ENCODE measurements at regions not wholly inside any gene's neighbourhood (a gene's known extent, or its start where the extent isn't known, plus 50 kb on each side); places are given as distances from the start of the nearest gene placed in this dataset.

DNA sequence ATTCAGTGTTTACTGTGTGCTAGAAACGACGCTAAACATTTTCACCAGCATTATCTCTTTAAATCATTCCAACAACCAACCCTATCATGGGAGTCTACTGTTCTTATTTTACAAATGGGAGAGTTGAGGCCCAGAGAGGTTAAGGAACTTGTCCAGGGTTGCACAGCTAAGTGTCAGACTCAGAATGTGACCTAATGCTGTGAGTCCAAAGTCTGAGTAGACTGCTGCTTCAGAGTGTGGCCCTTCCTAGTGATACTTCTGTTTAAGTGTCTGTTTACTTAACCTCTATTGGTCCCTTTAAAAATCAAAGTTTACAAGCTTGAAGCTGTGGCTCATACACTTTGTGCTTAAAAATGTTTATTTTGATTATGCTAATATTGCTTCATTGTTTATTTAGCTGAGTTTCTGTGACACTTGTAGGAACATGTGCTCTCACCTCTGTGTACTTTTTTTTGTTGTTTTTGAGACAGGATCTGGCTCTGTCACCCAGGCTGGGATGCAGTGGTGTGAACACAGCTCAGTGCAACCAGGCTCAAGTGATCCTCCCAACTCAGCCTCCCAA lies 84.4 kb upstream of the SYPL1 start:
- H3K4me3 ChIP-seq (ENCODE audit: low read depth, low read length): no peak overlapping the region
- H3K9ac ChIP-seq (ENCODE audit: low read length): no peak overlapping the region
- H3K27ac ChIP-seq (ENCODE audit: low read depth, low read length): no peak overlapping the region
- H4K91ac ChIP-seq (ENCODE audit: low read depth, low read length): no peak overlapping the region
- no CpG with 5 or more reads among the region's 2 CpGs for WGBS (ENCODE audit: extremely low coverage, insufficient coverage, insufficient read length)
- no peaks in the 10 kb centered on the region for H3K4me1 ChIP-seq (ENCODE audit: control insufficient read depth in 1 of 2, insufficient read depth in 2 of 2, low read length in 2 of 2)
- H3K4me2 ChIP-seq (ENCODE audit: low read length): no peak overlapping the region
- H3K79me1 ChIP-seq (ENCODE audit: low read length): no peaks in the 10 kb centered on the region
- H3K27me3 ChIP-seq (ENCODE audit: insufficient read depth, low read length): no peaks in the 10 kb centered on the region
- H2BK12ac ChIP-seq (ENCODE audit: low read length): no peak overlapping the region
- H3K79me2 ChIP-seq (ENCODE audit: control insufficient read depth, insufficient read depth, low read length, poor library complexity): no peaks in the 10 kb centered on the region
- no peak overlapping the region for H2AK5ac ChIP-seq (ENCODE audit: low read length)
- no peak overlapping the region for H3K14ac ChIP-seq (ENCODE audit: low read length)
- no peak overlapping the region for H2BK5ac ChIP-seq (ENCODE audit: low read depth, low read length, poor library complexity)
- H3K36me3 ChIP-seq (ENCODE audit: control insufficient read depth in 1 of 2, insufficient read depth in 2 of 2, low read length in 2 of 2): no peaks in the 10 kb centered on the region
- no peak overlapping the region for H4K8ac ChIP-seq (ENCODE audit: low read depth, low read length)
- no peak overlapping the region for H3K4ac ChIP-seq (ENCODE audit: low read depth, low read length)
- no peak overlapping the region for H3K23ac ChIP-seq (ENCODE audit: low read length)
- no peak overlapping the region for H2AFZ ChIP-seq (ENCODE audit: insufficient read depth, low read length, poor library complexity)
- no peak overlapping the region for H3K18ac ChIP-seq (ENCODE audit: low read length)
- H2BK120ac ChIP-seq (ENCODE audit: insufficient read depth, low read length, poor library complexity): no peak overlapping the region
- no peak for DNase-seq
- H3K9me3 ChIP-seq (ENCODE audit: insufficient read depth, low read depth, low read length): peaks cover 2% of the 10 kb centered on the region
- no peak overlapping the region for H4K12ac ChIP-seq (ENCODE audit: low read depth, low read length)

DNA sequence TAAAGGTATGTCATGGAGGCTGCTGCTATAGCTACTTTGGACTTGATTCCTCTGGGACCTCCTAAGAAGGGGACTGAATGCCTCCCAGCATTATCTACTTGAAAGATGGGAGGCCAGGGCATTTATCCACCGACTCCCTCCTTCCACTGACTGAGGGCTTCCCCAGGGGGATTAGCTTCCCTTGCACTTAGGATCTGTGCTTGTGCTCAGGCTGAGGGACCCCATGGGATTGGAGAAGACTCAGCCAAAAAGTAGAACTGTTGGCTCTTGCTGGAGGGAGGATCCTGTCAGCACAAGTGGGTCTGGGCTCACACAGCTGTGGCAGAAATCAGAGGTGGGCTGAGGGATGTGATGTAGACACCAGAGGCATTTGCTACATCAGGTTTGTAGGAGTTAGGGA lies 81.5 kb upstream of the SYPL1 start:
- Histone ChIP-seq H3K4me2 (ENCODE audit: low read length) (no peak overlapping the region), H2AFZ (ENCODE audit: insufficient read depth, low read length, poor library complexity) (no peak overlapping the region), H3K27me3 (ENCODE audit: insufficient read depth, low read length) (no peaks in the 10 kb centered on the region), H3K23ac (ENCODE audit: low read length) (no peak overlapping the region), H4K91ac (ENCODE audit: low read depth, low read length) (no peak overlapping the region), H3K36me3 (ENCODE audit: control insufficient read depth in 1 of 2, insufficient read depth in 2 of 2, low read length in 2 of 2) (no peaks in the 10 kb centered on the region), H4K8ac (ENCODE audit: low read depth, low read length) (no peak overlapping the region), H3K4ac (ENCODE audit: low read depth, low read length) (no peak overlapping the region), H3K27ac (ENCODE audit: low read depth, low read length) (no peak overlapping the region), H2BK12ac (ENCODE audit: low read length) (no peak overlapping the region), H3K4me3 (ENCODE audit: low read depth, low read length) (no peak overlapping the region), H3K9ac (ENCODE audit: low read length) (no peak overlapping the region), H2AK5ac (ENCODE audit: low read length) (no peak overlapping the region), H3K79me1 (ENCODE audit: low read length) (no peaks in the 10 kb centered on the region), H2BK5ac (ENCODE audit: low read depth, low read length, poor library complexity) (no peak overlapping the region), H3K14ac (ENCODE audit: low read length) (no peak overlapping the region), H3K18ac (ENCODE audit: low read length) (no peak overlapping the region), H4K12ac (ENCODE audit: low read depth, low read length) (no peak overlapping the region), H3K4me1 (ENCODE audit: control insufficient read depth in 1 of 2, insufficient read depth in 2 of 2, low read length in 2 of 2) (no peaks in the 10 kb centered on the region), H3K79me2 (ENCODE audit: control insufficient read depth, insufficient read depth, low read length, poor library complexity) (no peaks in the 10 kb centered on the region), H3K9me3 (ENCODE audit: insufficient read depth, low read depth, low read length) (peaks cover 2% of the 10 kb centered on the region), H2BK120ac (ENCODE audit: insufficient read depth, low read length, poor library complexity) (no peak overlapping the region)
- WGBS (ENCODE audit: extremely low coverage, insufficient coverage, insufficient read length): no CpG with 5 or more reads among the region's 1 CpG
- DNase-seq: no peak

DNA sequence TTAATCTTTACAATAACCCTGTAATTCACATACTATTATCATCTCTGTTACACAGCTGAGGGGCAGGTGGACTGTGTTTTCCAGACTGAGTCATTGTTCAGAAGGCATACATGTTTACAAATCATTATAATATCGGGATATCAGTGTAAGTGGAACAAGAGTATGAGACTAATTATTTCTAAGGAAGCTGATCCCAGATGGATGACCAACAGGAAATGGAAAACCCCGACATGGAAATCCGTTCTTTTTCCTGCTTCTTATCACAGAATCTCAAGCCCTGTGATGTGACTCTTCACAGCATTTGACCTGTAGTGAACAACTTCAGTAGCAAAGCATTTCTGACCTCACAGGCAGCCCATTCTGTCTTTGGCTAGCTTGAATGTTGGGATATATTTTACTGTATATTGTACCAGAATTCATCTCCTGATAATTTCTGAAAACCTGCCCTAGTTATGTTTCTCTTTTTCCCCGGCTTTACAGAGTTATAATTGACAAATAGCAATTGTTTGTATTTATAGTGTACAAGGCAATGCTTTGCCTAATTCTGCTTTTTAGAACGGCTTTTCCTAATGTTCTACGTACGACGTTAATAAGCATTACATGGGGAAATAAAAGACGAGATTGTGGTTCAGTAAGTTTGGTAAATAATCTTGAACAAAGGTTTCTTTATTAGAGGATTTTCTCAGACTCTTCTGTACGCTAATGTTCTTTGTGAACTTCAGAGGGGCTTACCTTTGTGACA lies 78.6 kb upstream of the SYPL1 start:
- Histone ChIP-seq H3K18ac (ENCODE audit: low read length) (no peak overlapping the region), H3K27ac (ENCODE audit: low read depth, low read length) (no peak overlapping the region), H3K79me2 (ENCODE audit: control insufficient read depth, insufficient read depth, low read length, poor library complexity) (no peaks in the 10 kb centered on the region), H2BK120ac (ENCODE audit: insufficient read depth, low read length, poor library complexity) (no peak overlapping the region), H3K14ac (ENCODE audit: low read length) (no peak overlapping the region), H3K4ac (ENCODE audit: low read depth, low read length) (no peak overlapping the region), H3K36me3 (ENCODE audit: control insufficient read depth in 1 of 2, insufficient read depth in 2 of 2, low read length in 2 of 2) (no peaks in the 10 kb centered on the region), H3K27me3 (ENCODE audit: insufficient read depth, low read length) (no peaks in the 10 kb centered on the region), H3K9ac (ENCODE audit: low read length) (no peak overlapping the region), H4K8ac (ENCODE audit: low read depth, low read length) (no peak overlapping the region), H2BK5ac (ENCODE audit: low read depth, low read length, poor library complexity) (no peak overlapping the region), H4K12ac (ENCODE audit: low read depth, low read length) (no peak overlapping the region), H3K9me3 (ENCODE audit: insufficient read depth, low read depth, low read length) (peaks cover 4% of the 10 kb centered on the region), H2BK12ac (ENCODE audit: low read length) (no peak overlapping the region), H4K91ac (ENCODE audit: low read depth, low read length) (no peak overlapping the region), H2AK5ac (ENCODE audit: low read length) (no peak overlapping the region), H2AFZ (ENCODE audit: insufficient read depth, low read length, poor library complexity) (no peak overlapping the region), H3K79me1 (ENCODE audit: low read length) (no peaks in the 10 kb centered on the region), H3K4me1 (ENCODE audit: control insufficient read depth in 1 of 2, insufficient read depth in 2 of 2, low read length in 2 of 2) (no peaks in the 10 kb centered on the region), H3K4me2 (ENCODE audit: low read length) (no peak overlapping the region), H3K23ac (ENCODE audit: low read length) (no peak overlapping the region), H3K4me3 (ENCODE audit: low read depth, low read length) (no peak overlapping the region)
- no peak for DNase-seq
- no CpG with 5 or more reads among the region's 10 CpGs for WGBS (ENCODE audit: extremely low coverage, insufficient coverage, insufficient read length)

DNA sequence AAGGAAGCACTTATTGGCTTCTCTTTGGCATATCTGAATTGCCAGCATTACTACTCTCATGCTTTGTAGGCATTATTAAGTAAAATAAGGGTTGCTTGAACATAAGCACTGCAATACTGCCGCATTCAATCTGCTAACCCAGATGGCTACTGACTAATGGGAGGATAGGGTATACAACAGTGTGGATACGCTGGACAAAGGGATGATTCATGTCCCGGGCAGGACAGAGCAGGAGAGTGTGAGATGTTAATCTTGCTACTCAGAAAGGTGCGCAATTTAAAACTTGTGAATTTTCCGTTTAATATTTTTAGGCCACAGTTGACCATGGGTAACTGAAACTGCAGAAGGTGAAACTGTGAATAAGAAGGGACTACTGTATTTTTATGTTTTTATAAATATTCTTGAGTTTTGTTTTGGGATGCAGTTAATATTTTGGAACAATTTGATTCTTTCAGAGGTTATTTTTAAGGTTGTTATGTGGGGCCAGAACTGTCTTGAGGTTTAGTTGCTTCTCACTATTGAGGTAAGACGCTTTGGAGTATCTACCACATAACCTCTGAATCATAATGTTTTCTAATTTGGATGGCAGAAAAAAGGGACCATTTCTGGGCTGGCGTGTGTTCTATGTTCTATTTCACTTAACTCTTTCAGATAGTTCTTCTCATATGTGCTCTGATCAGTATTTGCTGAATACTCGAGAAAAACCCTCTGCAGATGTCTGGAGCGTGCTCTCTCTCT lies 75.7 kb upstream of the SYPL1 start:
- Histone ChIP-seq H3K4me1 (ENCODE audit: control insufficient read depth in 1 of 2, insufficient read depth in 2 of 2, low read length in 2 of 2) (no peaks in the 10 kb centered on the region), H4K12ac (ENCODE audit: low read depth, low read length) (no peak overlapping the region), H3K23ac (ENCODE audit: low read length) (no peak overlapping the region), H2BK120ac (ENCODE audit: insufficient read depth, low read length, poor library complexity) (no peak overlapping the region), H3K4me2 (ENCODE audit: low read length) (no peak overlapping the region), H2AK5ac (ENCODE audit: low read length) (no peak overlapping the region), H2BK12ac (ENCODE audit: low read length) (no peak overlapping the region), H3K79me2 (ENCODE audit: control insufficient read depth, insufficient read depth, low read length, poor library complexity) (no peaks in the 10 kb centered on the region), H3K9me3 (ENCODE audit: insufficient read depth, low read depth, low read length) (peaks cover 4% of the 10 kb centered on the region), H3K9ac (ENCODE audit: low read length) (no peak overlapping the region), H4K91ac (ENCODE audit: low read depth, low read length) (no peak overlapping the region), H2BK5ac (ENCODE audit: low read depth, low read length, poor library complexity) (no peak overlapping the region), H3K27me3 (ENCODE audit: insufficient read depth, low read length) (no peaks in the 10 kb centered on the region), H3K4me3 (ENCODE audit: low read depth, low read length) (no peak overlapping the region), H3K18ac (ENCODE audit: low read length) (no peak overlapping the region), H3K36me3 (ENCODE audit: control insufficient read depth in 1 of 2, insufficient read depth in 2 of 2, low read length in 2 of 2) (no peaks in the 10 kb centered on the region), H4K8ac (ENCODE audit: low read depth, low read length) (no peak overlapping the region), H2AFZ (ENCODE audit: insufficient read depth, low read length, poor library complexity) (no peak overlapping the region), H3K14ac (ENCODE audit: low read length) (no peak overlapping the region), H3K27ac (ENCODE audit: low read depth, low read length) (no peak overlapping the region), H3K79me1 (ENCODE audit: low read length) (no peaks in the 10 kb centered on the region), H3K4ac (ENCODE audit: low read depth, low read length) (no peak overlapping the region)
- no CpG with 5 or more reads among the region's 9 CpGs for WGBS (ENCODE audit: extremely low coverage, insufficient coverage, insufficient read length)
- DNase-seq: peak; percentile 62 to 85
